Chondrocyte (in vitro differentiated cells): ENCODE measurements at regions not wholly inside any gene's neighbourhood (a gene's known extent, or its start where the extent isn't known, plus 50 kb on each side); places are given as distances from the start of the nearest gene placed in this dataset.

Experiments
- DNase-seq: peaks from one replicate; pipeline ENCODE4 v3.0.0; 2021; ENCODE audit warnings: mixed read lengths, low spot score
- H3K27ac Mint-ChIP-seq: one replicate; pipeline ENCODE4 v1.8.0; 2021; ENCODE audit warnings: mild to moderate bottlenecking, moderate library complexity, mixed read lengths; ENCODE audit not compliant: unreplicated experiment
- H3K27me3 Mint-ChIP-seq: 2 replicates; pipeline ENCODE4 v1.8.0; 2021; ENCODE audit warnings: low read depth, mixed read lengths
- H3K36me3 Mint-ChIP-seq: 2 replicates; pipeline ENCODE4 v1.8.0; 2021; ENCODE audit warnings: low read depth, mixed read lengths
- H3K4me1 Mint-ChIP-seq: 2 replicates; pipeline ENCODE4 v1.8.0; 2021; ENCODE audit warnings: low read depth, mild to moderate bottlenecking, mixed read lengths
- H3K4me3 Mint-ChIP-seq: one replicate; pipeline ENCODE4 v1.8.0; 2021; ENCODE audit warnings: mild to moderate bottlenecking, moderate library complexity, mixed read lengths; ENCODE audit not compliant: unreplicated experiment
- H3K9me3 Mint-ChIP-seq: 2 replicates; pipeline ENCODE4 v1.8.0; 2021; ENCODE audit warnings: low read depth, mixed read lengths
- TF ChIP-seq, protein P1 (sequence below): fragments of 200-600 bp; sonication (generic); IDR thresholded peaks from 2 replicates; pipeline ENCODE4 v1.5.0; 2021; ENCODE audit warnings: antibody characterized with exemption, mild to moderate bottlenecking, moderate library complexity

- Mint-ChIP-seq H3K4me3 (no peak overlapping the region), H3K27me3 (peaks cover 2% of the 10 kb centered on the region), H3K27ac (no peak overlapping the region), H3K4me1 (no peaks in the 10 kb centered on the region), H3K36me3 (peaks cover 3% of the 10 kb centered on the region), H3K9me3 (peaks cover 19% of the 10 kb centered on the region)
- TF ChIP-seq, protein P1, sequence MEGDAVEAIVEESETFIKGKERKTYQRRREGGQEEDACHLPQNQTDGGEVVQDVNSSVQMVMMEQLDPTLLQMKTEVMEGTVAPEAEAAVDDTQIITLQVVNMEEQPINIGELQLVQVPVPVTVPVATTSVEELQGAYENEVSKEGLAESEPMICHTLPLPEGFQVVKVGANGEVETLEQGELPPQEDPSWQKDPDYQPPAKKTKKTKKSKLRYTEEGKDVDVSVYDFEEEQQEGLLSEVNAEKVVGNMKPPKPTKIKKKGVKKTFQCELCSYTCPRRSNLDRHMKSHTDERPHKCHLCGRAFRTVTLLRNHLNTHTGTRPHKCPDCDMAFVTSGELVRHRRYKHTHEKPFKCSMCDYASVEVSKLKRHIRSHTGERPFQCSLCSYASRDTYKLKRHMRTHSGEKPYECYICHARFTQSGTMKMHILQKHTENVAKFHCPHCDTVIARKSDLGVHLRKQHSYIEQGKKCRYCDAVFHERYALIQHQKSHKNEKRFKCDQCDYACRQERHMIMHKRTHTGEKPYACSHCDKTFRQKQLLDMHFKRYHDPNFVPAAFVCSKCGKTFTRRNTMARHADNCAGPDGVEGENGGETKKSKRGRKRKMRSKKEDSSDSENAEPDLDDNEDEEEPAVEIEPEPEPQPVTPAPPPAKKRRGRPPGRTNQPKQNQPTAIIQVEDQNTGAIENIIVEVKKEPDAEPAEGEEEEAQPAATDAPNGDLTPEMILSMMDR = no peak
- no peak for DNase-seq
These were observed 394.3 kb upstream of the SLIT2 start for GRCh38 chr4:19857380-19857779.

GRCh38 chr4:19850909-19851308 lies 400.8 kb upstream of the SLIT2 start:
- Mint-ChIP-seq H3K9me3 (peaks cover 14% of the 10 kb centered on the region), H3K4me1 (peaks cover 8% of the 10 kb centered on the region), H3K27ac (no peak overlapping the region), H3K27me3 (no peaks in the 10 kb centered on the region), H3K4me3 (no peak overlapping the region), H3K36me3 (peaks cover 3% of the 10 kb centered on the region)
- DNase-seq = no peak
- TF ChIP-seq, protein P1 = no peak

GRCh38 chr4:19844446-19844845 lies 407.3 kb upstream of the SLIT2 start:
- no peaks in the 10 kb centered on the region for H3K36me3 Mint-ChIP-seq
- TF ChIP-seq, protein P1 = no peak
- peak overlapping the region; percentile 9 for H3K27ac Mint-ChIP-seq
- no peak for DNase-seq
- no peak overlapping the region for H3K4me3 Mint-ChIP-seq
- peaks cover 8% of the 10 kb centered on the region for H3K4me1 Mint-ChIP-seq
- no peaks in the 10 kb centered on the region for H3K27me3 Mint-ChIP-seq
- H3K9me3 Mint-ChIP-seq = peaks cover 5% of the 10 kb centered on the region

DNA sequence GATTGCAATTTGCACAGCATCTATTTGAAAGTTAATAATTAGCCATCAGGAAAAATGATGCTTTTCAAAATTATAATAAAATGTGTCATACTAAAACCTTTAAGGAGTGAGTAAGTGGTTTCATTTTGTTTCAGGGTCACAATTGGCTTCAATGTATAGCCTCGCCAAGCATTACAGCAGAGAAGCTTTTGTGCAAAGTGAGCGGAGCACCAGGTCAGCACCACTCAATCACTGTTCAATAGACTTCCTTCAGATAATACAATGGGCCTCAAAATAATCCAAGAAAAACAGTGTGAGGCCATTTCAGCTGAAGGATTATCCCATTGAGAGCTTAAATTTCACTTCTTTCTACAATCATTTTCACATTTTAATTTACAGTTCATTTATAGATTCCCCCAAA lies 409.2 kb upstream of the SLIT2 start:
- Mint-ChIP-seq H3K36me3 (no peaks in the 10 kb centered on the region), H3K4me3 (no peak overlapping the region), H3K9me3 (peaks cover 5% of the 10 kb centered on the region), H3K27me3 (no peaks in the 10 kb centered on the region), H3K4me1 (no peaks in the 10 kb centered on the region), H3K27ac (no peak overlapping the region)
- TF ChIP-seq, protein P1 = no peak
- no peak for DNase-seq

DNA sequence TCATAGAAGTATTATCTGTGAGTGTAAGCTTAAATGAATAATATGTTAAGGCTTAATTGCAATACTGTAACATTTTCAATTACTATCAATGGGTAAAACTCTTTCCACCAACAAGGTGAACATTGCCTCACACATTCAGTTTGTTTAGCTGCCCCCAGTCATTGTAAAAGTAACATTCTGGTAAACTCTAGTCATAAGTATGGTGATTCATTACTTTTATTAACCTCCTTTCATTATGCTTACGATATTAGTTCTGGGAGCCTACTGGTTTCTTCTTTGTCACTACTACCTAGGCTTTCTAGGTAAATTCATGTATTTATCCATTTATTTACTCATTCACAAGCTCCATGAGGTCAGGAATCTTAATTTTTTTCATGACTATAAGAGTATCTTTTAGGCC lies 412.8 kb upstream of the SLIT2 start:
- H3K27ac Mint-ChIP-seq = no peak overlapping the region
- TF ChIP-seq, protein P1 = no peak
- H3K27me3 Mint-ChIP-seq = peaks cover 2% of the 10 kb centered on the region
- no peaks in the 10 kb centered on the region for H3K4me1 Mint-ChIP-seq
- DNase-seq = no peak
- H3K9me3 Mint-ChIP-seq = no peaks in the 10 kb centered on the region
- H3K36me3 Mint-ChIP-seq = no peaks in the 10 kb centered on the region
- no peak overlapping the region for H3K4me3 Mint-ChIP-seq
